B cell (primary cell): ENCODE measurements at regions not wholly inside any gene's neighbourhood (a gene's known extent, or its start where the extent isn't known, plus 50 kb on each side); places are given as distances from the start of the nearest gene placed in this dataset.

Source experiments
- ATAC-seq: fragments of 200-7000 bp; cut with Tn5 transposase; one replicate; pipeline ENCODE4 v1.10.0; 2021; ENCODE audit warnings: low read depth, mild to moderate bottlenecking, moderate number of reproducible peaks, moderate library complexity
- CTCF ChIA-PET: fragments of 350-600 bp; sonication (Branson Sonifier 250); formaldehyde crosslinking; loops from one replicate; lab custom pipeline; 2021; ENCODE audit warnings: antibody characterized with exemption, inconsistent platforms; lab: Charles Lee
- POLR2A ChIA-PET: fragments of 350-600 bp; sonication (Branson Sonifier 250); formaldehyde crosslinking; loops from one replicate; lab custom pipeline; 2021; ENCODE audit warnings: antibody characterized with exemption; lab: Charles Lee
- DNase-seq: peaks from one replicate; pipeline ENCODE4 v3.0.0; 2013
- H2AFZ ChIP-seq: 2 replicates; pipeline ENCODE4 v1.6.1; 2012; ENCODE audit warnings: mild to moderate bottlenecking, low read depth, low read length; ENCODE audit not compliant: insufficient read depth, poor library complexity, severe bottlenecking
- H3K27ac ChIP-seq, 2 donors: 1 replicate in 1 of 2; 2 replicates in 1 of 2; pipeline ENCODE4 v1.5.1; 2012 to 2013; ENCODE audit warnings: low read length in 2 of 2, mild to moderate bottlenecking in 2 of 2, moderate library complexity in 1 of 2
- H3K27me3 ChIP-seq, 4 experiments: fragments of 200-600 bp in 1 of 4; sonication (generic) in 1 of 4; replicated peaks in 1 of 4; 1 replicate in 2 of 4; 2 replicates in 2 of 4; pipeline versions ENCODE4 v1.6.1 to v1.7.0; 2013 to 2016; ENCODE audit warnings: low read length in 3 of 4, mild to moderate bottlenecking in 2 of 4, mixed read lengths in 1 of 4, moderate library complexity in 1 of 4; ENCODE audit not compliant: insufficient read depth in 4 of 4, control insufficient read depth in 3 of 4; ENCODE audit errors: control extremely low read depth in 1 of 4
- H3K36me3 ChIP-seq, 2 experiments: replicated peaks in 1 of 2; 1 replicate in 1 of 2; 2 replicates in 1 of 2; pipeline versions ENCODE4 v1.6.1 to v1.7.1; 2013; ENCODE audit warnings: low read length in 1 of 2; ENCODE audit not compliant: insufficient read depth in 2 of 2, control insufficient read depth in 1 of 2; ENCODE audit errors: control extremely low read depth in 1 of 2, extremely low read depth in 1 of 2
- H3K4me1 ChIP-seq, 2 donors: fragments of 200-600 bp in 1 of 2; sonication (generic) in 1 of 2; 1 replicate in 1 of 2; 2 replicates in 1 of 2; pipeline versions ENCODE4 v1.5.1 to v1.6.1; 2013 to 2017; ENCODE audit warnings: low read length in 2 of 2; ENCODE audit not compliant: control insufficient read depth in 2 of 2, insufficient read depth in 2 of 2
- H3K4me2 ChIP-seq: replicated peaks from 2 replicates; pipeline ENCODE3; 2012; ENCODE audit warnings: mild to moderate bottlenecking, low read depth, low read length; ENCODE audit not compliant: poor library complexity, severe bottlenecking
- H3K4me3 ChIP-seq, 5 experiments: fragments of 200-600 bp in 1 of 5; sonication (generic) in 1 of 5; 1 replicate in 3 of 5; 2 replicates in 2 of 5; pipeline versions ENCODE4 v1.5.1 to v1.7.0; 2011 to 2016; ENCODE audit warnings: low read length in 4 of 5, mild to moderate bottlenecking in 4 of 5, low read depth in 2 of 5, control low read depth in 1 of 5, moderate library complexity in 1 of 5; ENCODE audit not compliant: insufficient read depth in 1 of 5; ENCODE audit errors: control extremely low read depth in 1 of 5, extremely low read depth in 1 of 5
- H3K79me2 ChIP-seq: fragments of 200-600 bp; sonication (generic); one replicate; pipeline ENCODE4 v1.6.0; 2016; ENCODE audit warnings: low read length; ENCODE audit not compliant: control insufficient read depth, insufficient read depth
- H3K9ac ChIP-seq: fragments of 200-600 bp; sonication (generic); 2 replicates; pipeline ENCODE4 v1.6.1; 2017; ENCODE audit warnings: mild to moderate bottlenecking, low read length, moderate library complexity
- H3K9me3 ChIP-seq, 3 donors: one replicate each; pipeline versions ENCODE4 v1.6.1 to v1.7.1; 2013; ENCODE audit warnings: low read length in 2 of 3; ENCODE audit not compliant: control insufficient read depth in 2 of 3, insufficient read depth in 1 of 3; ENCODE audit errors: control extremely low read depth in 1 of 3
- H4K20me1 ChIP-seq: 2 replicates; pipeline ENCODE4 v1.6.0; 2012; ENCODE audit warnings: mild to moderate bottlenecking, low read length; ENCODE audit not compliant: insufficient read depth, control insufficient read depth, poor library complexity, severe bottlenecking
- H3K27ac Mint-ChIP-seq: one replicate; pipeline ENCODE4 v1.8.0; 2021; ENCODE audit warnings: mixed read lengths
- H3K27me3 Mint-ChIP-seq: one replicate; pipeline ENCODE4 v1.8.0; 2021; ENCODE audit warnings: mixed read lengths
- H3K4me1 Mint-ChIP-seq: one replicate; pipeline ENCODE4 v1.8.0; 2021; ENCODE audit warnings: mixed read lengths
- H3K4me3 Mint-ChIP-seq: one replicate; pipeline ENCODE4 v1.8.0; 2021; ENCODE audit warnings: mixed read lengths
- H3K9me3 Mint-ChIP-seq: one replicate; pipeline ENCODE4 v1.8.0; 2022; ENCODE audit warnings: mixed read lengths; ENCODE audit not compliant: insufficient read depth
- EZH2 ChIP-seq: IDR thresholded peaks from 2 replicates; pipeline ENCODE4 v1.6.1; 2012; ENCODE audit warnings: borderline replicate concordance, low read depth, mild to moderate bottlenecking, moderate library complexity, low read length; ENCODE audit not compliant: insufficient read depth, poor library complexity, severe bottlenecking
- WGBS: methylation state at CpG from one replicate; pipeline ENCODE4 v1.1.5; 2013; ENCODE audit warnings: missing lambda C conversion rate; ENCODE audit not compliant: insufficient coverage; 5-methylcytosine and 5-hydroxymethylcytosine counted together
- intact Hi-C: fragments of 100-400 bp; cut with micrococcal nuclease; formaldehyde crosslinking; loops from one replicate; pipeline ENCODE4 v1.10.0; 2022
- TF ChIP-seq, protein P1 (sequence below): fragments of 200-600 bp; IDR thresholded peaks from one replicate; pipeline ENCODE4 v1.8.0; 2022; ENCODE audit warnings: antibody characterized with exemption, mild to moderate bottlenecking

DNA sequence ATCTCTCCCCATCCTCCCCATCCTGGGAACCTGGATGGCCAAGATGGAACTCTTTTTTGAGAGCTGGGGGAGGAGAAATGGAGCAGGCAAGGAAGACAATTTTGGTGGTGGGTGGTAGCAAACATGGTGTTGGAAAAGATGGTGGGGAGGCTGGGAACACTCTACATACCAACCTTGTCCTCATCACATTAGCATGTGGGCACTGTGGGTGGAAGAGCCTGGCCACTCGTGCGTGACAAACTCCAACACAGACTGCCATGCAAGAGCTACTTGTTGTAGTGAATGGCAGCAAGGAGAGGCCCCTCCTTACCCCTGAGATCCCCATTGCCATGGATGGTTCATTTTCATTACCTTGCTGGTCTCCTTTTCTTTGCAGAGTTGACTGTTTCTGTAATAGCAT lies 262.6 kb downstream of the RPLP1 start:
- Mint-ChIP-seq H3K9me3 (no peaks in the 10 kb centered on the region), H3K27me3 (peaks cover 4% of the 10 kb centered on the region), H3K4me3 (no peak overlapping the region), H3K4me1 (peaks cover 34% of the 10 kb centered on the region), H3K27ac (no peak overlapping the region)
- intact Hi-C loops: loop anchor here (5.0 kb wide), 2 partner anchors 42 to 133 kb away; no protein-coding TSS in a partner anchor
- peaks cover 14 to 33% of the 10 kb centered on the region in 2 donors for H3K4me1 ChIP-seq
- H3K9ac ChIP-seq: no peak overlapping the region
- no peaks in the 10 kb centered on the region for H3K9me3 ChIP-seq
- no peak overlapping the region for H3K4me2 ChIP-seq
- H2AFZ ChIP-seq: no peak overlapping the region
- no peaks in the 10 kb centered on the region for H4K20me1 ChIP-seq
- no CpG with 5 or more reads among the region's 2 CpGs for WGBS
- H3K4me3 ChIP-seq: no peak overlapping the region
- POLR2A ChIA-PET: no interaction called here
- no peak for TF ChIP-seq EZH2
- CTCF ChIA-PET: no interaction called here
- H3K36me3 ChIP-seq: no peaks in the 10 kb centered on the region
- ATAC-seq (no peak), DNase-seq (no peak)
- no peaks in the 10 kb centered on the region for H3K79me2 ChIP-seq
- H3K27me3 ChIP-seq: peaks cover 0 to 4% (median 0%) of the 10 kb centered on the region in 4 experiments
- no peak overlapping the region for H3K27ac ChIP-seq

DNA sequence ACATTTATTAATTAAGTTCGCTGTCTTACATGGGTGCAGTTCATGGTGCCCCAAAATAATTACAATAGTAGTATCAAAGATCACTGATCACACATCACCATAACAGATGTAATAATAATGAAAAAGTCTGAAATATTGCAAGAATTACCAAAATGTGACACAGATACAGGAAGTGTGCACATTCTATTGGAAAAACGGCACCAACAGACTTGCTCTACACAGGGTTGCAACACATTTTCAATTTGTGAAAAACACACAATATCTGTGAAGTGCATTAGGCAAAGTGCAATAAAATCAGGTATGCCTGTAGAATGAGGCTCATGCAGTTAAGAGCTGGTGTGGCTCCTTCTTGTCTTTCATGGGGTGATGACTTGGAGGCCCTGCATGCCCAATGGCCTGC lies 265.8 kb downstream of the RPLP1 start:
- Mint-ChIP-seq H3K9me3 (no peaks in the 10 kb centered on the region), H3K4me3 (no peak overlapping the region), H3K27me3 (peaks cover under 1% of the 10 kb centered on the region), H3K4me1 (peaks cover 60% of the 10 kb centered on the region), H3K27ac (no peak overlapping the region)
- Histone ChIP-seq H3K36me3 (no peaks in the 10 kb centered on the region), H3K9me3 (peaks cover 0 to 3% (median 1%) of the 10 kb centered on the region in 3 donors), H2AFZ (no peak overlapping the region), H3K4me2 (no peak overlapping the region), H3K79me2 (no peaks in the 10 kb centered on the region), H3K27ac (no peak overlapping the region), H3K4me1 (peaks cover 33 to 62% of the 10 kb centered on the region in 2 donors), H3K4me3 (no peak overlapping the region), H3K27me3 (peaks cover 0 to 5% (median 2%) of the 10 kb centered on the region in 4 experiments), H3K9ac (no peak overlapping the region), H4K20me1 (no peaks in the 10 kb centered on the region)
- no CpG with 5 or more reads among the region's 2 CpGs for WGBS
- intact Hi-C loops: loop anchor here (5.0 kb wide), 2 partner anchors 39 to 136 kb away; no protein-coding TSS in a partner anchor
- no peak for TF ChIP-seq EZH2
- TF ChIP-seq, protein P1, sequence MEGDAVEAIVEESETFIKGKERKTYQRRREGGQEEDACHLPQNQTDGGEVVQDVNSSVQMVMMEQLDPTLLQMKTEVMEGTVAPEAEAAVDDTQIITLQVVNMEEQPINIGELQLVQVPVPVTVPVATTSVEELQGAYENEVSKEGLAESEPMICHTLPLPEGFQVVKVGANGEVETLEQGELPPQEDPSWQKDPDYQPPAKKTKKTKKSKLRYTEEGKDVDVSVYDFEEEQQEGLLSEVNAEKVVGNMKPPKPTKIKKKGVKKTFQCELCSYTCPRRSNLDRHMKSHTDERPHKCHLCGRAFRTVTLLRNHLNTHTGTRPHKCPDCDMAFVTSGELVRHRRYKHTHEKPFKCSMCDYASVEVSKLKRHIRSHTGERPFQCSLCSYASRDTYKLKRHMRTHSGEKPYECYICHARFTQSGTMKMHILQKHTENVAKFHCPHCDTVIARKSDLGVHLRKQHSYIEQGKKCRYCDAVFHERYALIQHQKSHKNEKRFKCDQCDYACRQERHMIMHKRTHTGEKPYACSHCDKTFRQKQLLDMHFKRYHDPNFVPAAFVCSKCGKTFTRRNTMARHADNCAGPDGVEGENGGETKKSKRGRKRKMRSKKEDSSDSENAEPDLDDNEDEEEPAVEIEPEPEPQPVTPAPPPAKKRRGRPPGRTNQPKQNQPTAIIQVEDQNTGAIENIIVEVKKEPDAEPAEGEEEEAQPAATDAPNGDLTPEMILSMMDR: no peak
- ATAC-seq (no peak), DNase-seq (no peak)
- ChIA-PET CTCF (interaction anchor here (0.7 to 1.0 kb wide), 2 partner anchors 10 to 145 kb away, joined by 3 to 4 read pairs; no protein-coding TSS in a partner anchor), POLR2A (no interaction called here)
